OCI-LY7 (cell line): ENCODE measurements at regions not wholly inside any gene's neighbourhood (a gene's known extent, or its start where the extent isn't known, plus 50 kb on each side); places are given as distances from the start of the nearest gene placed in this dataset.
"Not testable (repeated sequence)": the region's sequence is repeated elsewhere in the genome, so short reads cannot be mapped to it uniquely, and the experiment has no call there.

Source experiments
- BruUV-seq: library from RNA; stranded (reverse); fragments of 400-500 nt; replicated peaks from 2 replicates; lab custom pipeline; 2021; lab: Mats Ljungman, UMichigan
- CTCF ChIA-PET: fragments of 300-600 bp; sonication (Branson Sonifier 250); formaldehyde crosslinking; loops from one replicate; lab custom pipeline; 2022; ENCODE audit warnings: antibody characterized with exemption; ENCODE audit not compliant: unreplicated experiment; lab: Charles Lee
- POLR2A ChIA-PET: fragments of 300-600 bp; sonication (Branson Sonifier 250); formaldehyde crosslinking; loops from one replicate; lab custom pipeline; 2022; ENCODE audit warnings: antibody characterized with exemption; lab: Charles Lee
- DNase-seq: peaks from one replicate; pipeline ENCODE4 v3.0.0-alpha.2; 2015; ENCODE audit warnings: low spot score
- H2AFZ ChIP-seq: fragments of 200-600 bp; sonication (generic), shearing (Covaris generic); 2 replicates; pipeline ENCODE4 v1.6.1; 2014; ENCODE audit warnings: mild to moderate bottlenecking, antibody characterized with exemption, low read length, moderate library complexity
- H3K27ac ChIP-seq: fragments of 200-600 bp; sonication (generic); 2 replicates; pipeline ENCODE4 v1.5.1; 2014; ENCODE audit warnings: mixed run types, low read depth, mild to moderate bottlenecking, moderate library complexity, low read length, inconsistent platforms; ENCODE audit not compliant: poor library complexity, severe bottlenecking
- H3K36me3 ChIP-seq: fragments of 200-600 bp; sonication (generic); 2 replicates; pipeline ENCODE4 v1.6.1; 2014; ENCODE audit warnings: mild to moderate bottlenecking, antibody characterized with exemption, low read length, moderate library complexity, mixed read lengths; ENCODE audit not compliant: insufficient read depth
- H3K4me1 ChIP-seq: fragments of 200-600 bp; sonication (generic); 2 replicates; pipeline ENCODE4 v1.5.1; 2014; ENCODE audit warnings: mild to moderate bottlenecking, low read length; ENCODE audit not compliant: insufficient read depth, poor library complexity, severe bottlenecking
- H3K4me2 ChIP-seq: fragments of 200-600 bp; sonication (generic); 2 replicates; pipeline ENCODE4 v1.6.1; 2014; ENCODE audit warnings: mild to moderate bottlenecking, low read length
- H3K4me3 ChIP-seq: fragments of 200-600 bp; sonication (generic); 2 replicates; pipeline ENCODE4 v1.5.1; 2014; ENCODE audit warnings: mild to moderate bottlenecking, low read depth, low read length; ENCODE audit not compliant: poor library complexity, severe bottlenecking
- H3K79me2 ChIP-seq: fragments of 200-600 bp; sonication (generic); 2 replicates; pipeline ENCODE4 v1.6.1; 2016; ENCODE audit warnings: low read depth, mild to moderate bottlenecking, low read length, moderate library complexity, mixed read lengths; ENCODE audit not compliant: insufficient read depth
- H3K9me2 ChIP-seq: fragments of 200-600 bp; sonication (generic); 2 replicates; pipeline ENCODE4 v1.6.1; 2016; ENCODE audit warnings: mild to moderate bottlenecking, low read length, mixed read lengths; ENCODE audit not compliant: insufficient read depth
- H3K9me3 ChIP-seq: fragments of 200-600 bp; sonication (generic); 2 replicates; pipeline ENCODE4 v1.6.1; 2014; ENCODE audit warnings: mild to moderate bottlenecking, mixed run types, low read length, mixed read lengths
- H4K20me1 ChIP-seq: fragments of 200-600 bp; sonication (generic); 2 replicates; pipeline ENCODE4 v1.6.1; 2014; ENCODE audit warnings: mild to moderate bottlenecking, antibody characterized with exemption, low read length, moderate library complexity, mixed read lengths; ENCODE audit not compliant: insufficient read depth
- EZH2phosphoT487 ChIP-seq: fragments of 200-600 bp; sonication (generic); IDR thresholded peaks from 2 replicates; pipeline ENCODE4 v1.6.1; 2018; ENCODE audit warnings: low read depth, borderline replicate concordance, mild to moderate bottlenecking, mixed run types, antibody characterized with exemption, low read length, moderate library complexity, mixed read lengths
- intact Hi-C: fragments of 100-400 bp; cut with micrococcal nuclease; formaldehyde crosslinking; loops from one replicate; pipeline ENCODE4 v1.10.0; 2022; ENCODE audit not compliant: unreplicated experiment
- TF ChIP-seq, protein P1 (sequence below): fragments of 200-600 bp; sonication (generic); conservative IDR thresholded peaks from 2 replicates; pipeline ENCODE4 v1.5.1; 2014; ENCODE audit warnings: mild to moderate bottlenecking, antibody characterized with exemption, low read length, moderate library complexity, mixed read lengths

DNA sequence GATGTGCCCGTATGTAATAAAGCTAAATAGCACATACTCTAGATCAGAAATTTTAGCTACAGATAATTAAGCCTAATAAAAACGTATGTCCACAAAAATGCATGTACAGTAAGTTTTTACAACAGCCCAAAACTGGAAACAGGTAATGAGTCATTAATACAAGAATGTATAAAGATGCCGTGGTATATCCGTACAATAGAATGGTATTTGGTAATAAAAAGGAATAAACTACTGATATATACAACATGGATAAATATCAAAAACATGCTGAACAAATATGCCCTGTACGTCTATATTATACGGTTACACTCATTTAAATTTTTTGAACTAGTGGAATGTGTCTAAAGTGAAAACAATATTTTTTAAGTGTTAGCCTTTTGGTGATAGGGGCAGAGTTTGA lies 128.2 kb upstream of the ADGRB3 start:
- no peaks in the 10 kb centered on the region for H3K9me2 ChIP-seq
- DNase-seq: no peak
- no peak overlapping the region for H3K4me3 ChIP-seq
- ChIA-PET CTCF (no interaction called here), POLR2A (no interaction called here)
- no peak for TF ChIP-seq EZH2phosphoT487
- TF ChIP-seq, protein P1, sequence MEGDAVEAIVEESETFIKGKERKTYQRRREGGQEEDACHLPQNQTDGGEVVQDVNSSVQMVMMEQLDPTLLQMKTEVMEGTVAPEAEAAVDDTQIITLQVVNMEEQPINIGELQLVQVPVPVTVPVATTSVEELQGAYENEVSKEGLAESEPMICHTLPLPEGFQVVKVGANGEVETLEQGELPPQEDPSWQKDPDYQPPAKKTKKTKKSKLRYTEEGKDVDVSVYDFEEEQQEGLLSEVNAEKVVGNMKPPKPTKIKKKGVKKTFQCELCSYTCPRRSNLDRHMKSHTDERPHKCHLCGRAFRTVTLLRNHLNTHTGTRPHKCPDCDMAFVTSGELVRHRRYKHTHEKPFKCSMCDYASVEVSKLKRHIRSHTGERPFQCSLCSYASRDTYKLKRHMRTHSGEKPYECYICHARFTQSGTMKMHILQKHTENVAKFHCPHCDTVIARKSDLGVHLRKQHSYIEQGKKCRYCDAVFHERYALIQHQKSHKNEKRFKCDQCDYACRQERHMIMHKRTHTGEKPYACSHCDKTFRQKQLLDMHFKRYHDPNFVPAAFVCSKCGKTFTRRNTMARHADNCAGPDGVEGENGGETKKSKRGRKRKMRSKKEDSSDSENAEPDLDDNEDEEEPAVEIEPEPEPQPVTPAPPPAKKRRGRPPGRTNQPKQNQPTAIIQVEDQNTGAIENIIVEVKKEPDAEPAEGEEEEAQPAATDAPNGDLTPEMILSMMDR: no peak
- H3K4me1 ChIP-seq: no peaks in the 10 kb centered on the region
- intact Hi-C loops: no loop called here
- H3K4me2 ChIP-seq: no peak overlapping the region
- H3K36me3 ChIP-seq: no peaks in the 10 kb centered on the region
- H3K79me2 ChIP-seq: no peaks in the 10 kb centered on the region
- no peaks in the 10 kb centered on the region for H3K9me3 ChIP-seq
- H4K20me1 ChIP-seq: no peaks in the 10 kb centered on the region
- H3K27ac ChIP-seq: no peak overlapping the region
- H2AFZ ChIP-seq: no peak overlapping the region
- BruUV-seq: no TSS peak

DNA sequence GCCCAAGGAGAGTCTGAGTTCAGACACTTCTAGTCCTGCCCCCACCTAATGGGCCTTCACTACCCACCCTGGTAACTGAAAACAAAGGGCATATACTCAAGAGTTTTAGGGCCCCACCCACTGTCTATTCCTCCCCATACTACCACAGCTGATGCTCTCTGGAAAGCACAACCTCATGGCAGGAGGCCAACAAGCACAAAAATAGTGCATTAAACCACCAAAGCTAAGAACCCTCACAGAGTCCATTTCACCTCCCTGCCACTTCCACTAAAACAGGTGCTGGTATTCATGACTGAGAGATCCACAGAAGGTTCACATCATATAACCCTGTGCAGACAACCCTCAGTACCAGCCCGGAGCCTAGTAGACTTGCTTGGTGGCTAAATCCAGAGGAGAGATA lies 132.1 kb upstream of the ADGRB3 start:
- POLR2A ChIA-PET: no interaction called here
- TF ChIP-seq, protein P1: no peak
- no peak for TF ChIP-seq EZH2phosphoT487
- Histone ChIP-seq H3K4me3 (no peak overlapping the region), H4K20me1 (no peaks in the 10 kb centered on the region), H3K4me2 (no peak overlapping the region), H3K9me2 (no peaks in the 10 kb centered on the region), H3K4me1 (no peaks in the 10 kb centered on the region), H3K9me3 (no peaks in the 10 kb centered on the region), H3K27ac (no peak overlapping the region), H2AFZ (no peak overlapping the region), H3K79me2 (no peaks in the 10 kb centered on the region), H3K36me3 (no peaks in the 10 kb centered on the region)
- no TSS peak for BruUV-seq
- CTCF ChIA-PET: no interaction called here
- intact Hi-C loops: no loop called here
- DNase-seq: no peak

DNA sequence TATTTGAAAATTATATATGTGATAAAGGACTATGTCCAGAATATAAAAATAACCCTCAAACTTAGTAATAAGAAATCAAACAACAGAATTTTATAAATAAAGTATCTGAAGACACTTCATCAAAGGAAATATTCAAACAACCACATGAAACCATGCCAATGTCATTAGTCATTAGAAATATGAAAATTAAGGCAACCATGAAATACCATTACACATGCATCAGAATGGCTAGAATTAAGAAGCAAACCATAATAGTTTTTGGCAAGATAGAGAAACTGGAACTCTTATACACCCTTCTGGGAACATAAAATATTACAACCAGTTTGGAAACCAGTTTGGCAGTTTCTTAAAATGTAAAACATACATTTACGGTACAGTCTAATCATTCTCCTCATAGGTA lies 137.2 kb upstream of the ADGRB3 start:
- Histone ChIP-seq H3K27ac (no peak overlapping the region), H4K20me1 (no peaks in the 10 kb centered on the region), H3K4me3 (no peak overlapping the region), H3K4me1 (no peaks in the 10 kb centered on the region), H3K79me2 (no peaks in the 10 kb centered on the region), H3K4me2 (no peak overlapping the region), H3K9me2 (no peaks in the 10 kb centered on the region), H2AFZ (no peak overlapping the region), H3K9me3 (no peaks in the 10 kb centered on the region), H3K36me3 (no peaks in the 10 kb centered on the region)
- intact Hi-C loops: no loop called here
- POLR2A ChIA-PET: no interaction called here
- no TSS peak for BruUV-seq
- TF ChIP-seq, protein P1: no peak
- no peak for TF ChIP-seq EZH2phosphoT487
- CTCF ChIA-PET: no interaction called here
- DNase-seq: no peak

DNA sequence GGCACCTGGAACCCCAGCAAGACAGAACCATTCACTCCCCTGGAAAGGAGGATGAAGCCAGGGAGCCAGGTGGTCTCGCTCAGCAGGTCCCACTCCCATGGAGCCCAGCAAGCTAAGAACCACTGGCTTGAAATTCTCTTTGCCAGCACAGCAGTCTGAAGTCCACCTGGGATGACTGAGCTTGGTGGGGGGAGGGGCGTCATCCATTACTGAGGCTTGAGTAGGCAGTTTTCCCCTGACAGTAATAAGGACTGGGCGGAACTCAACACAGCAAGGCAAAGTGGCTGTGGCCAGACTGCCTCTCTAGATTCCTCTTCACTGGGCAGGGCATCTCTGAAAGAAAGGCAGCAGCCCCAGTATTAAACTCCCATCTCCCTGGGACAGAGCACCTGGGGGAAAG lies 140.2 kb upstream of the ADGRB3 start:
- H3K36me3 ChIP-seq, H3K4me1 ChIP-seq, intact Hi-C loops, DNase-seq, H3K79me2 ChIP-seq, H3K4me3 ChIP-seq, CTCF ChIA-PET, H2AFZ ChIP-seq, H3K4me2 ChIP-seq, H3K9me2 ChIP-seq, H3K9me3 ChIP-seq, H3K27ac ChIP-seq, H4K20me1 ChIP-seq, BruUV-seq: not testable (repeated sequence)
- POLR2A ChIA-PET: interaction anchor here (0.7 kb wide), 1 partner anchor 1326 kb away, joined by 5 read pairs; no protein-coding TSS in a partner anchor
